Adrenal gland (tissue), 9 donors: ENCODE measurements at regions not wholly inside any gene's neighbourhood (a gene's known extent, or its start where the extent isn't known, plus 50 kb on each side); places are given as distances from the start of the nearest gene placed in this dataset.

Source experiments
- DNase-seq, 7 donors: peaks; one replicate each; pipeline ENCODE4 v3.0.0-alpha.2; 2019 to 2020
- H3K27ac ChIP-seq, 5 donors: fragments of 200-600 bp; sonication (generic) in 4 of 5; 1 replicate in 3 of 5; 2 replicates in 2 of 5; pipeline versions ENCODE4 v1.5.1 to v1.8.0; 2016 to 2020; ENCODE audit warnings: mild to moderate bottlenecking in 1 of 5
- H3K27me3 ChIP-seq: fragments of 200-600 bp; 2 replicates; pipeline ENCODE4 v1.8.0; 2021
- H3K36me3 ChIP-seq, 2 donors: fragments of 200-600 bp; replicated peaks in 1 of 2; 1 replicate in 1 of 2; 2 replicates in 1 of 2; pipeline versions ENCODE4 v1.5.1 to v1.8.0; 2018 to 2022
- H3K4me1 ChIP-seq, 2 donors: fragments of 200-600 bp; replicated peaks in 1 of 2; 1 replicate in 1 of 2; 2 replicates in 1 of 2; pipeline versions ENCODE4 v1.5.1 to v1.8.0; 2018 to 2021
- H3K4me3 ChIP-seq, 4 donors: fragments of 200-600 bp; sonication (generic) in 3 of 4; one replicate each; pipeline ENCODE4 v1.5.1; 2016 to 2018
- H3K9me3 ChIP-seq, 3 donors: fragments of 200-600 bp; sonication (generic) in 1 of 3; replicated peaks in 1 of 3; 1 replicate in 2 of 3; 2 replicates in 1 of 3; pipeline versions ENCODE4 v1.5.1 to v1.8.0; 2016 to 2021
- CTCF ChIP-seq, 6 experiments: fragments of 450-650 bp in 4 of 6; fragments of 200-600 bp in 2 of 6; sonication (generic) in 1 of 6; IDR thresholded peaks; 1 replicate in 5 of 6; 2 replicates in 1 of 6; pipeline versions ENCODE4 v1.5.1 to v1.8.0; 2016 to 2021; ENCODE audit warnings: antibody characterized with exemption in 6 of 6, mild to moderate bottlenecking in 2 of 6, moderate library complexity in 1 of 6
- POLR2A ChIP-seq, 2 donors: fragments of 450-650 bp; IDR thresholded peaks; one replicate each; pipeline ENCODE4 v1.6.1; 2017; ENCODE audit warnings: antibody characterized with exemption in 2 of 2, mild to moderate bottlenecking in 2 of 2, moderate library complexity in 1 of 2
- WGBS, 4 donors: extraction: QIAGEN DNeasy Blood & Tissue Kit in 2 of 4; methylation state at CpG; one replicate each; pipeline versions ENCODE4 v1.1.5 to v1.1.7; 2013 to 2017; 5-methylcytosine and 5-hydroxymethylcytosine counted together
- intact Hi-C, 2 donors: fragments of 100-400 bp; cut with DNase I; formaldehyde crosslinking; loops; one replicate each; pipeline versions ENCODE4 v1.14.1 to v1.15.0; 2022 to 2023
- donor health status: healthy with polysubstance abuse.
- donor health status: Bipolar disorder and iron deficiency.
- donor health status: DM: yes; HTN: yes; CAD: no.
- donor health status: DM: no; HTN: no; CAD: no.
- donor health status: DM: no; HTN: no; CAD: no.

GRCh38 chr7:68688416-68689086, 909.7 kb upstream of the AUTS2 start:
- no peak for TF ChIP-seq CTCF (IDR thresholded peaks at IDR 0.05)
- no peak for TF ChIP-seq POLR2A (IDR thresholded peaks at IDR 0.05)
- DNase-seq = no peak
- no peaks in the 10 kb centered on the region for H3K9me3 ChIP-seq
- no peak overlapping the region for H3K27ac ChIP-seq
- H3K36me3 ChIP-seq = no peaks in the 10 kb centered on the region
- H3K4me3 ChIP-seq = no peak overlapping the region
- intact Hi-C loops = no loop called here
- no peaks in the 10 kb centered on the region for H3K27me3 ChIP-seq
- 78 to 81% (median 79%) methylated on average over 8 of the region's 8 CpGs for WGBS, 4 donors
- peaks cover 0 to 3% of the 10 kb centered on the region in 2 donors for H3K4me1 ChIP-seq

- no peak for TF ChIP-seq POLR2A (IDR thresholded peaks at IDR 0.05)
- TF ChIP-seq CTCF (IDR thresholded peaks at IDR 0.05) = no peak
- DNase-seq = no peak
- Histone ChIP-seq H3K27ac (no peak overlapping the region), H3K36me3 (no peaks in the 10 kb centered on the region), H3K9me3 (no peaks in the 10 kb centered on the region), H3K4me3 (no peak overlapping the region), H3K27me3 (no peaks in the 10 kb centered on the region), H3K4me1 (peaks cover 0 to 3% of the 10 kb centered on the region in 2 donors)
- intact Hi-C loops = no loop called here
- WGBS, 4 donors = 88 to 96% (median 92%) methylated on average over 5 of the region's 5 CpGs
Measured at GRCh38 chr7:68689087-68689433, 909.2 kb upstream of the AUTS2 start.

GRCh38 chr7:68691261-68692216, 906.7 kb upstream of the AUTS2 start:
- no peaks in the 10 kb centered on the region for H3K27me3 ChIP-seq
- WGBS, 4 donors = 37 to 53% (median 52%) methylated on average over 12 of the region's 12 CpGs
- H3K9me3 ChIP-seq = no peaks in the 10 kb centered on the region
- peaks cover 0 to 3% of the 10 kb centered on the region in 2 donors for H3K4me1 ChIP-seq
- intact Hi-C loops = no loop called here
- no peak overlapping the region for H3K4me3 ChIP-seq
- peak overlapping the region in 3 of 5 donors; percentile 23 to 77 (median 56) for H3K27ac ChIP-seq
- no peaks in the 10 kb centered on the region for H3K36me3 ChIP-seq
- DNase-seq = peak; percentile 78 to 91 (median 86)
- TF ChIP-seq CTCF (IDR thresholded peaks at IDR 0.05) = no peak

GRCh38 chr7:68692511-68692910, 905.8 kb upstream of the AUTS2 start:
- WGBS, 4 donors = 81 to 85% (median 81%) methylated on average over 4 of the region's 4 CpGs
- TF ChIP-seq POLR2A (IDR thresholded peaks at IDR 0.05) (no peak), CTCF (IDR thresholded peaks at IDR 0.05) (no peak)
- Histone ChIP-seq H3K4me1 (peaks cover 0 to 3% of the 10 kb centered on the region in 2 donors), H3K9me3 (no peaks in the 10 kb centered on the region), H3K4me3 (no peak overlapping the region), H3K36me3 (no peaks in the 10 kb centered on the region), H3K27me3 (no peaks in the 10 kb centered on the region), H3K27ac (peak overlapping the region in 2 of 5 donors; percentile 51 to 77)
- intact Hi-C loops = no loop called here
- DNase-seq = no peak
